ENCODE measurements at regions not wholly inside any gene's neighbourhood (a gene's known extent, or its start where the extent isn't known, plus 50 kb on each side); places are given as distances from the start of the nearest gene placed in this dataset.
"Not testable (repeated sequence)": the region's sequence is repeated elsewhere in the genome, so short reads cannot be mapped to it uniquely, and the experiment has no call there.

DNA sequence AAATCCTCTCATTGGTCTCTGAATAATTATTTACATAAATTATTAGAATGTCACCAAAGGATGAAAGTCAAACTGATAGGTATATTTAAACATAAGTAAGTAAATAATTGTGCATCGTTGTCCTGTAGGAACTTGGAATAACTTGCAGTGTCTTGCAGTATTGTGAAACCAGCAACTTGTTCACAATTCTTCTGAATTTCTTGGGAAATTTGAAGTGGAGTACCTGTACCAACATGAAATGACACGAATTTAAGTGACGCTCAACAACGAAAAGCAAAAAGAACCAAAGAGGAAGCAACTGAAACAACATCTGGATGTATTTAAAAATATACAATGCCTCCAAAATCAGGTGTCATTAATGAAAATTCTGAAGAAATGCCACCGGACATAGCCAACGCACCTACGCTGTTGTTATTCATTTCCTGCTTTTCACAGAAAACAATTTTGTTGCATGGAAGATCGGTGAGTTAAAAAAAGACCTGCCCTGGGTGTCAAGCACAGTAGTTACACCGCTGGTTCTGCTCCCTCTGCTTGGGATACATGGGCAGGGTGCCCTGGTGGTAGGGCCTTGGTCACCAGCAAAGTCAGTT lies 112.5 kb downstream of the RPLP1 start:
- no peak overlapping the region for H2AFZ ChIP-seq (ENCODE audit: low read length)
- H3K36me3 ChIP-seq (ENCODE audit: control insufficient read depth, insufficient read depth, low read length) = no peaks in the 10 kb centered on the region
- no peak overlapping the region for H3K4me2 ChIP-seq (ENCODE audit: extremely low read depth, insufficient read depth, low read length)
- H3K9ac ChIP-seq (ENCODE audit: insufficient read depth, low read length) = no peak overlapping the region
- H3K9me3 ChIP-seq (ENCODE audit: control insufficient read depth, insufficient read depth, low read depth, low read length) = no peaks in the 10 kb centered on the region
- no peaks in the 10 kb centered on the region for H3K4me1 ChIP-seq (ENCODE audit: control insufficient read depth, extremely low read depth, insufficient read depth, low read length)
- H3K79me2 ChIP-seq (ENCODE audit: control insufficient read depth, insufficient read depth, low read length) = no peaks in the 10 kb centered on the region
- H3K27ac ChIP-seq (ENCODE audit: insufficient read depth, low read length) = no peak overlapping the region
- no peaks in the 10 kb centered on the region for H4K20me1 ChIP-seq (ENCODE audit: control insufficient read depth, extremely low read depth, insufficient read depth, low read length)
- peaks cover 6% of the 10 kb centered on the region for H3K27me3 ChIP-seq (ENCODE audit: control insufficient read depth, insufficient read depth, low read length)
- TF ChIP-seq EZH2 (IDR thresholded peaks at IDR 0.05; ENCODE audit: low read length, missing control alignments) = no peak
- TF ChIP-seq, protein P1, sequence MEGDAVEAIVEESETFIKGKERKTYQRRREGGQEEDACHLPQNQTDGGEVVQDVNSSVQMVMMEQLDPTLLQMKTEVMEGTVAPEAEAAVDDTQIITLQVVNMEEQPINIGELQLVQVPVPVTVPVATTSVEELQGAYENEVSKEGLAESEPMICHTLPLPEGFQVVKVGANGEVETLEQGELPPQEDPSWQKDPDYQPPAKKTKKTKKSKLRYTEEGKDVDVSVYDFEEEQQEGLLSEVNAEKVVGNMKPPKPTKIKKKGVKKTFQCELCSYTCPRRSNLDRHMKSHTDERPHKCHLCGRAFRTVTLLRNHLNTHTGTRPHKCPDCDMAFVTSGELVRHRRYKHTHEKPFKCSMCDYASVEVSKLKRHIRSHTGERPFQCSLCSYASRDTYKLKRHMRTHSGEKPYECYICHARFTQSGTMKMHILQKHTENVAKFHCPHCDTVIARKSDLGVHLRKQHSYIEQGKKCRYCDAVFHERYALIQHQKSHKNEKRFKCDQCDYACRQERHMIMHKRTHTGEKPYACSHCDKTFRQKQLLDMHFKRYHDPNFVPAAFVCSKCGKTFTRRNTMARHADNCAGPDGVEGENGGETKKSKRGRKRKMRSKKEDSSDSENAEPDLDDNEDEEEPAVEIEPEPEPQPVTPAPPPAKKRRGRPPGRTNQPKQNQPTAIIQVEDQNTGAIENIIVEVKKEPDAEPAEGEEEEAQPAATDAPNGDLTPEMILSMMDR (conservative IDR thresholded peaks at IDR 0.05 in 1 of 2, IDR thresholded peaks at IDR 0.05 in 1 of 2; ENCODE audit: low read depth in 1 of 2, low read length in 2 of 2) = no peak
- DNase-seq (ENCODE audit: low read depth in 2 of 2) = no peak
- no peak overlapping the region for H3K4me3 ChIP-seq (replicated peaks in 1 of 4; ENCODE audit: control extremely low read depth in 1 of 4, insufficient read depth in 1 of 4, low read depth in 3 of 4, low read length in 4 of 4)

DNA sequence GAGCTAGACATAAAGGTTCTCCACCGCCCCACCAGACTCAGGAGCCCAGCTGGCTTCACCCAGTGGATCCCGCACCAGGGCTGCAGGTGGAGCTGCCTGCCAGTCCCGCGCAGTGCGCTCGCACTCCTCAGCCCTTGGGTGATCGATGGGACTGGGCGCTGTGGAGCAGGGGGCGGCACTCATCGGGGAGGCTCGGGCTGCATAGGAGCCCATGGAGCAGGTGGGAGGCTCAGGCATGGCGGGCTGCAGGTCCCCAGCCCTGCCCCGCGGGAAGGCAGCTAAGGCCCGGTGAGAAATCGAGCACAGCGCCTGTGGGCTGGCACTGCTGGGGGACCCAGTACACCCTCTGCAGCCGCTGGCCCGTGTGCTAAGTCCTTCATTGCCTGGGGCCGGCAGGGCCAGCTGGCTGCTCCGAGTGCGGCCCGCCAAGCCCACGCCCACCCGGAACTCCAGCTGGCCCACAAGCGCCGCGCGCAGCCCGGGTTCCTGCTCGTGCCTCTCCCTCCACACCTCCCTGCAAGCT lies 114.7 kb downstream of the RPLP1 start:
- not testable (repeated sequence) for H3K9ac ChIP-seq (ENCODE audit: insufficient read depth, low read length); DNase-seq (ENCODE audit: low read depth in 2 of 2); H3K79me2 ChIP-seq (ENCODE audit: control insufficient read depth, insufficient read depth, low read length); H3K4me2 ChIP-seq (ENCODE audit: extremely low read depth, insufficient read depth, low read length); H4K20me1 ChIP-seq (ENCODE audit: control insufficient read depth, extremely low read depth, insufficient read depth, low read length); H3K27me3 ChIP-seq (ENCODE audit: control insufficient read depth, insufficient read depth, low read length); H2AFZ ChIP-seq (ENCODE audit: low read length); H3K4me3 ChIP-seq (replicated peaks in 1 of 4; ENCODE audit: control extremely low read depth in 1 of 4, insufficient read depth in 1 of 4, low read depth in 3 of 4, low read length in 4 of 4); H3K9me3 ChIP-seq (ENCODE audit: control insufficient read depth, insufficient read depth, low read depth, low read length); H3K27ac ChIP-seq (ENCODE audit: insufficient read depth, low read length); H3K4me1 ChIP-seq (ENCODE audit: control insufficient read depth, extremely low read depth, insufficient read depth, low read length); H3K36me3 ChIP-seq (ENCODE audit: control insufficient read depth, insufficient read depth, low read length)

DNA sequence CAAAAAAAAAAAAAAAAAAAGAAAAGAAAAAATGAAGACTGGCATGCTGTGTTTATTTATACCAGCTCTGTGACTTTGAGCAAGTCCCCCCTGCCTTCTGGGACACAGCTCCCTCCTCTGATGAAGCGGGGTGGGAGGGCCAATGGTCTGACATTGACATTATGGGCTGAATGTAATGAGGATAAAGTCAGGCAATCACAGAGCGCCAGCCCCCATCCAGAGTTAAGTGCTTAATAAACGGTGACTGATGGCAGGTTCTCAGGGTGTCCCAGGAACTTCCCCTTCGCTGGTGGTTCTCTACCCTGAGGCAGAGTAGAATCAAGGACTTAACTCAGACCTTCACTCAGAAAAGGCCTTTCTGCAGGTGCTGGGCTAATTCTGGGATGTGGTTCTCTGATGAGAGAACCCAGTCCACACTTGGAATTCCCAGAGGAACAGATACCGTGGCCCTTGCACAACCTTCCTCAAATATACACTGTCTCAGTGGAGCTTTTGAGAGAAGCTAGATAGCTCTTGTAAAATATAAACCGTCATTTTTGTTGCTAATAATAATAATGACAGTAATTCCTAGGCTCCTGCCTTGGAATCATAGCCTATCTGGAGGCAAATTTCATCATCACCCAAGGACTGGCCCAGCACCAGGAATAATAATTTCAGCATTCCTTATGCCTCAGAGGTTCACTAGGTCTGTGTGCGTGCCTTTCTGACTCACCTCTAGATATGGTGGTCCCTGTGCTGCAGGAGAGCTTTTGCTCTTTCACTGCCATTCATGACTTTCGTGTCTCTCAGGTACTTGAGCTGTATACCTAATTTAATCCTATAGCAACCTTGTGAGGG lies 115.8 kb downstream of the RPLP1 start:
- no peak for TF ChIP-seq EZH2 (IDR thresholded peaks at IDR 0.05; ENCODE audit: low read length, missing control alignments)
- TF ChIP-seq, protein P1 (conservative IDR thresholded peaks at IDR 0.05 in 1 of 2, IDR thresholded peaks at IDR 0.05 in 1 of 2; ENCODE audit: low read depth in 1 of 2, low read length in 2 of 2) = no peak
- Histone ChIP-seq H3K27me3 (ENCODE audit: control insufficient read depth, insufficient read depth, low read length) (peaks cover under 1% of the 10 kb centered on the region), H3K9ac (ENCODE audit: insufficient read depth, low read length) (no peak overlapping the region), H3K4me1 (ENCODE audit: control insufficient read depth, extremely low read depth, insufficient read depth, low read length) (no peaks in the 10 kb centered on the region), H3K27ac (ENCODE audit: insufficient read depth, low read length) (no peak overlapping the region), H4K20me1 (ENCODE audit: control insufficient read depth, extremely low read depth, insufficient read depth, low read length) (no peaks in the 10 kb centered on the region), H3K79me2 (ENCODE audit: control insufficient read depth, insufficient read depth, low read length) (no peaks in the 10 kb centered on the region), H3K36me3 (ENCODE audit: control insufficient read depth, insufficient read depth, low read length) (no peaks in the 10 kb centered on the region), H2AFZ (ENCODE audit: low read length) (no peak overlapping the region), H3K9me3 (ENCODE audit: control insufficient read depth, insufficient read depth, low read depth, low read length) (no peaks in the 10 kb centered on the region), H3K4me3 (replicated peaks in 1 of 4; ENCODE audit: control extremely low read depth in 1 of 4, insufficient read depth in 1 of 4, low read depth in 3 of 4, low read length in 4 of 4) (no peak overlapping the region), H3K4me2 (ENCODE audit: extremely low read depth, insufficient read depth, low read length) (no peak overlapping the region)
- peak; percentile 68 to 88 for DNase-seq (ENCODE audit: low read depth in 2 of 2)
